Endometrium (tissue), 2 donors: ENCODE measurements at regions not wholly inside any gene's neighbourhood (a gene's known extent, or its start where the extent isn't known, plus 50 kb on each side); places are given as distances from the start of the nearest gene placed in this dataset.

Source experiments
- FAIRE-seq: peaks from 2 replicates; lab custom pipeline; 2012; peaks lifted over from hg19 to GRCh38; lab: Jason Lieb, UNC
- donor health status: control.
- donor health status: control.

- no peak for FAIRE-seq
Measured at GRCh38 chr13:90352763-90353162, 994.7 kb upstream of the MIR17HG start.

- FAIRE-seq = no peak
Measured at GRCh38 chr13:90355162-90355751, 992.2 kb upstream of the MIR17HG start.

- no peak for FAIRE-seq
Measured at GRCh38 chr13:90360785-90361184, 986.7 kb upstream of the MIR17HG start.

GRCh38 chr13:90362707-90363106 lies 984.8 kb upstream of the MIR17HG start:
- FAIRE-seq = no peak

- FAIRE-seq = peak; percentile 80
Measured at GRCh38 chr13:90365130-90365529, 982.4 kb upstream of the MIR17HG start.

GRCh38 chr13:90374168-90374567 lies 973.3 kb upstream of the MIR17HG start:
- no peak for FAIRE-seq

GRCh38 chr13:90375851-90376250 lies 971.6 kb upstream of the MIR17HG start:
- no peak for FAIRE-seq

GRCh38 chr13:90382425-90382824 lies 965.1 kb upstream of the MIR17HG start:
- no peak for FAIRE-seq

GRCh38 chr13:90385781-90386489 lies 961.6 kb upstream of the MIR17HG start:
- FAIRE-seq = peak; percentile 18

- FAIRE-seq = no peak
Measured at GRCh38 chr13:90388887-90389452, 958.5 kb upstream of the MIR17HG start.

- no peak for FAIRE-seq
Measured at GRCh38 chr13:90389537-90389936, 958.0 kb upstream of the MIR17HG start.

- no peak for FAIRE-seq
Measured at GRCh38 chr13:90393408-90393807, 954.1 kb upstream of the MIR17HG start.

- FAIRE-seq = no peak
Measured at GRCh38 chr13:90395348-90395747, 952.1 kb upstream of the MIR17HG start.

- no peak for FAIRE-seq
Measured at GRCh38 chr13:90395846-90396245, 951.6 kb upstream of the MIR17HG start.

GRCh38 chr13:90396266-90396665 lies 951.2 kb upstream of the MIR17HG start:
- no peak for FAIRE-seq

GRCh38 chr13:90397503-90397902 lies 950.0 kb upstream of the MIR17HG start:
- no peak for FAIRE-seq

- peak; percentile 15 for FAIRE-seq
Measured at GRCh38 chr13:90400372-90400771, 947.1 kb upstream of the MIR17HG start.

GRCh38 chr13:90401150-90401549 lies 946.3 kb upstream of the MIR17HG start:
- no peak for FAIRE-seq

GRCh38 chr13:90402102-90402501 lies 945.4 kb upstream of the MIR17HG start:
- FAIRE-seq = no peak

- no peak for FAIRE-seq
Measured at GRCh38 chr13:90402613-90403012, 944.9 kb upstream of the MIR17HG start.

GRCh38 chr13:90403330-90404082 lies 944.0 kb upstream of the MIR17HG start:
- no peak for FAIRE-seq

GRCh38 chr13:90405301-90405700 lies 942.2 kb upstream of the MIR17HG start:
- FAIRE-seq = no peak

- no peak for FAIRE-seq
Measured at GRCh38 chr13:90412980-90413379, 934.5 kb upstream of the MIR17HG start.
